ENCODE measurements at regions not wholly inside any gene's neighbourhood (a gene's known extent, or its start where the extent isn't known, plus 50 kb on each side); places are given as distances from the start of the nearest gene placed in this dataset.

GRCh38 chr7:12964836-12965235, 277.4 kb downstream of the ARL4A start:
- intact Hi-C loops (cut with DNase I), result no loop called here
- no peak for DNase-seq

DNA sequence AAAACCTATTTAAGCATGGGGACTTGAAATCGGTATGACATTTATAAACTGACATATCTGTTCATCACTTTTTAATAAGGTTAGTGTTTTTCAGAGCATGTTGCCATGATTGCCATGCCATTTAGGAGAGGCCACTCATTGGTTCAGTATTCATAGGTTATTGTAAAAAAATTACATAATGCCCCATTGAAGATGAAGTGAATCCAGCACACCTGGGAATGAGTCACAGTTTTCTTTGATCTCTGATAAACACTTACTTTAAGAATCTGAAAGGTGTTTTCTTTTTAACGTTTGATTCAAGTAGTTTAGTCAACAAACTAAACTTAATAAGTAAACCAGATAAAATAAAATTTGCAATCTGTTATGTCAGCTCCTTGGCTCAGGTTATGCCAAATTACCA, 278.3 kb downstream of the ARL4A start:
- intact Hi-C loops (cut with DNase I), result no loop called here
- no peak for DNase-seq

- intact Hi-C loops (cut with DNase I), result no loop called here
- DNase-seq, result no peak
These were observed 279.9 kb downstream of the ARL4A start for GRCh38 chr7:12967322-12967721.

DNA sequence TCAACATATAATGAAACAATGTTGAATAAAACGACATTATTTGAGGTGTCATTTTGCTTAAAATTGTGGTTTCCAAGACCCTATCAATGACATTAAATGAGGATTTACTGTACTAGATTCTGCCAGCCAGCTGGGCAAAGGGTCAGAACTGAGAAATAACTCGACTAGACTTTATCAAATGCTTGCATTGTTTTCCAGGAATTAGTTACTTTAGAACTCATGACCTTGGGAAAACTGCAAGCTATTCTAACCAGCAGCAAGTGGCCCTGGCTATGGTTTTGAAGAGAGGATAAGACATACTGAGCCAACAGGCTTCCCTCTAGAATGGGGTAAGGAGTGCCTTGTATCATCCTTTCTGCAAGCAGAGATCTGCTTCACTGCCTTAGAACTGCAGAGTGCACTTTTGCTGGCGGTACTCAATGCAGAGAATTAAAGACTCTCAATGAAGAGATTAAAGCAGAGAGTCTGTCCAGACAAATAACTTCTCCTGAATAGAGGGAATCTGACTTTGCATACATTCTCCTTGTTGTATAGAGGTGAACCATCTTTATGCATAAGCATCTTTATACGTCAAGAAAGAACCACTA, 281.5 kb downstream of the ARL4A start:
- no peak for DNase-seq
- intact Hi-C loops (cut with DNase I), result no loop called here

DNA sequence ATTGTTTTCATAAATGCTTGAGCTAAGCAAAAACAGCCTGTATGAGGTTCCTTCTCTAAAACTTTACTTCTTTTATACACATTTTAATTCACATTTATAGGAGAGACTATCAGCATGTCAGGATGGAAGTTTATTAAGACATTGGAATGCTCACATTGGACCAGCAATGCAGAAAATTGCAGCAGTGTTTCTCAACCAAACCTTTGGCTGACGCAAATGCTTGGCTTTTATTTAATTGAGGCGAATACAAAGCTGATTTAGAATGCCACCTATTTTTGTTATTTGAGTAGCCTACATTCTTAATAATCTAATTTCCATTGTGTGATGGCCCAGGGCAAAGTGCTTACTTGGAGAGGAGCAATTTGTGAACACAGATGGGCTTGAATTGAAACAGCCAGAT, 283.2 kb downstream of the ARL4A start:
- intact Hi-C loops (cut with DNase I), result no loop called here
- no peak for DNase-seq

GRCh38 chr7:12974451-12975166, 287.2 kb downstream of the ARL4A start:
- intact Hi-C loops (cut with DNase I), result no loop called here
- DNase-seq, result no peak

DNA sequence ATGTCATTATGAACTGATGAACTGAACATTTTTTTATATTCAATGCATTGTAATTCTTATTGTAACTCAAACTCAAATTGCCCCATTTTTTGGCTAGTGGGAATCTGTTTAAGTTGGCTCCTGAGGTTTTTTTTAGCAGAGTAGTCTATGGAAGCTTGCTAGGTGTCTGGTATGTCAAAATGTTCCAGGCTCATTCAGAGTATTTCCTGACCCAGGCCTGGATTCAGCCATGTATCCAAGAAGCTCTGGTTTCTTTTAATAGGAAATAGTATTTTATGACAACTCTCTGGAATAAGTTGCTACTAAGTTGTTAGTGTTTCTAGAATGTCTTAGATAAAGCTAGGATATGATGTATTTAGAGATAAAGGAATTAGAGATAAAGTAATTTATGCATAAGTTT, 288.0 kb downstream of the ARL4A start:
- DNase-seq, result no peak

GRCh38 chr7:12979181-12979580, 291.7 kb downstream of the ARL4A start:
- no peak for DNase-seq
- intact Hi-C loops (cut with DNase I), result no loop called here

More for the DNA sequence above, 288.0 kb downstream of the ARL4A start:
- intact Hi-C loops (cut with DNase I), result no loop called here

DNA sequence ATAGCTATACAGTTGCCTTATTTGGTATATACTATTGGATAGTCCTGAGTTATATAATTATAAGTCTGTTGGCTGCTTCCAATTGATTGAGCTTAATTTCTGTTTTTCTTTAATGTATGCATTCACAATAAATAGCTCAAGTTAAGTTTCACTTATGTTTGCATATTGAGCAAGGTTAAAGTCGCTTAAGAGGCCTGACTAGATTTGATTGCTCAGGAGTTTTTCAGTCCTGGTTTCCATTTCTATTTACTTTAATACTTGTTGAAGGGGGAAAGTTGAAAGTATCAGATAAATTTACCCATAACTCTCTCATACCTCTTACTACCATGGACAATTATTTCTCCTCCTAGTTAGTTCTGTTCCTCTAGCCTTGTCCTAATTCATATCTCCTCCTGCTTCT, 294.7 kb downstream of the ARL4A start:
- intact Hi-C loops (cut with DNase I), result no loop called here
- DNase-seq, result no peak

GRCh38 chr7:12984117-12984516, 296.7 kb downstream of the ARL4A start:
- no peak for DNase-seq
- intact Hi-C loops (cut with DNase I), result no loop called here

- intact Hi-C loops (cut with DNase I), result no loop called here
- DNase-seq, result no peak
These were observed 297.8 kb downstream of the ARL4A start for GRCh38 chr7:12985228-12985627.

- intact Hi-C loops (cut with DNase I), result no loop called here
- DNase-seq, result no peak
These were observed 298.3 kb downstream of the ARL4A start for GRCh38 chr7:12985752-12986151.

- intact Hi-C loops (cut with DNase I), result no loop called here
- DNase-seq, result no peak
These were observed 299.8 kb downstream of the ARL4A start for GRCh38 chr7:12987238-12987637.

GRCh38 chr7:12990440-12990839, 303.0 kb downstream of the ARL4A start:
- intact Hi-C loops (cut with DNase I), result no loop called here
- no peak for DNase-seq

GRCh38 chr7:12993025-12993424, 305.6 kb downstream of the ARL4A start:
- intact Hi-C loops (cut with DNase I), result no loop called here
- DNase-seq, result no peak

- intact Hi-C loops (cut with DNase I), result no loop called here
- no peak for DNase-seq
These were observed 308.6 kb downstream of the ARL4A start for GRCh38 chr7:12995912-12996469.

GRCh38 chr7:13007331-13007730, 319.9 kb downstream of the ARL4A start:
- intact Hi-C loops (cut with DNase I), result no loop called here
- DNase-seq, result no peak

DNA sequence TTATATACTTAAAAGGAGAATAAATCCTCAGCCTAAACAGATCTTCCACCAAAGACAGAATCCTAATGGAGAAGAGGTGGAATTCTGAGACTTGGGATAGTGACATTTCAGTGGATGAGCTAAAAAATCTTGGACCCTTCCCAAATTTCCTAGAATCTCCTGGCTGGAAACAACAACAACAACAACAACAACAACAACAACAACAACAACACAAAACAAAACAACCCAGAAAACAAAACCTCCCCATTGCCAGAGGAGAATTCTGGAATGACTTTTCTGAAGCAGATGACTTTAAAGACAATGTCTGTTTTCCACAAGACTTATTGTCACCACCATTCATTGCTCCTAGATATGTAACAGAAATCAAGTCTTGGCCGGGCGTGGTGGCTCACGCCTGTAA, 322.1 kb downstream of the ARL4A start:
- intact Hi-C loops (cut with DNase I), result no loop called here
- DNase-seq, result no peak

DNA sequence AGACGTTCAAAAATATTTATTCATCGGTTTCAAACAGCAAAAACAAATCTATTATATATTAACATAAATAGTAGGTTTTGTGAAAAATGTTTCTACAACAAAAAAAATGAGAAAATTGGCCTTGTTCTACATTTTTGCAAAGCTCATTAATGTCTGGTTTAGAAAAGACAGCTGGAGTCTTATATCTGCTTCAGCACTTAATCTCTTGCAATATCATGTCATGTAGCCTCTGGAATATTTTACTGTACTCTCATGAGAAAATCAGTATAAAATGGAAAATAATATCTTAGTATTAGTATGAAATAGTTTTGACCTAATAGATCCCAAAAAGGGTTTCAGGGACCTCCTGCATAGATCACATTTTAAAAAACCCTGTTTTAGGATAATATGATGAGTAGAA, 326.6 kb downstream of the ARL4A start:
- intact Hi-C loops (cut with DNase I), result no loop called here
- DNase-seq, result no peak

DNA sequence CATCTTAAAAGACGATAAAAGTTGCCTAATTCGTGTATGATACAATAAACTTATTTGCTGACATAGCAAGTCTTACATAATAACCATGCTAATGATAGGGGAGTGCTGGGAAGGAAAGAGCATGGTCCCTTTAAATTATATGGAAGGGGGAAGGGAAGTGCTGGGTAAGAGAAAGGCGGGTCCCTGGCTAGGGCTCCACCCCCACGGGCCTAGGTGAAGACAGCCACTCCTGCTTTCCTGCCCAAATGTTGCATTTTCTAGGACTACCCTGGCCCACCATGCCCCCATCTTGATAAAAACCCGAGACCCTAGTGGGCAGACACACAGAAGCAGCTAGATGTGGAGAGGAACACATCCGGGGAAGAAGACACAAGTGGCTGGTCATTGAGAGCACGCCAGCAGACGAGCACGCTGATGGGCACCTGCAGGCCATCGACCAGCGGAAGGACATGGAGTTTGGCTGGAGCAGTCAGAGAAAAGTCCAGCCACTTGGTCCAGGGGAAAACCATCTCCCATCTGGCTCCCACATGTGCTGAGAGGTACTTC, 328.7 kb downstream of the ARL4A start:
- intact Hi-C loops (cut with DNase I), result no loop called here
- no peak for DNase-seq
